Mesodermal cell (in vitro differentiated cells): ENCODE measurements at regions not wholly inside any gene's neighbourhood (a gene's known extent, or its start where the extent isn't known, plus 50 kb on each side); places are given as distances from the start of the nearest gene placed in this dataset.
"Not testable (repeated sequence)": the region's sequence is repeated elsewhere in the genome, so short reads cannot be mapped to it uniquely, and the experiment has no call there.

ENCODE experiments used
- H3K27ac ChIP-seq: 2 replicates; pipeline ENCODE4 v1.7.0; 2013; ENCODE audit warnings: mild to moderate bottlenecking, low read depth, low read length, moderate library complexity; ENCODE audit not compliant: severe bottlenecking
- H3K36me3 ChIP-seq: 2 replicates; pipeline ENCODE4 v1.7.1; 2013; ENCODE audit warnings: mild to moderate bottlenecking, low read length, moderate library complexity; ENCODE audit not compliant: control insufficient read depth, insufficient read depth
- H3K4me1 ChIP-seq: one replicate; pipeline ENCODE4 v1.7.1; 2013; ENCODE audit warnings: mild to moderate bottlenecking, low read length; ENCODE audit not compliant: insufficient read depth, control insufficient read depth, poor library complexity, severe bottlenecking
- H3K4me3 ChIP-seq: 2 replicates; pipeline ENCODE4 v1.7.0; 2013; ENCODE audit warnings: low read length, control low read depth, mild to moderate bottlenecking; ENCODE audit not compliant: insufficient read depth, poor library complexity, severe bottlenecking; ENCODE audit errors: extremely low read depth
- H3K9me3 ChIP-seq: 2 replicates; pipeline ENCODE4 v1.7.1; 2013; ENCODE audit warnings: mild to moderate bottlenecking, low read length, moderate library complexity; ENCODE audit not compliant: control insufficient read depth
- WGBS, 2 experiments: methylation state at CpG; one replicate each; pipeline ENCODE4 v1.1.5; 2013; ENCODE audit warnings: missing lambda C conversion rate in 2 of 2; ENCODE audit not compliant: insufficient coverage in 2 of 2; 5-methylcytosine and 5-hydroxymethylcytosine counted together

DNA sequence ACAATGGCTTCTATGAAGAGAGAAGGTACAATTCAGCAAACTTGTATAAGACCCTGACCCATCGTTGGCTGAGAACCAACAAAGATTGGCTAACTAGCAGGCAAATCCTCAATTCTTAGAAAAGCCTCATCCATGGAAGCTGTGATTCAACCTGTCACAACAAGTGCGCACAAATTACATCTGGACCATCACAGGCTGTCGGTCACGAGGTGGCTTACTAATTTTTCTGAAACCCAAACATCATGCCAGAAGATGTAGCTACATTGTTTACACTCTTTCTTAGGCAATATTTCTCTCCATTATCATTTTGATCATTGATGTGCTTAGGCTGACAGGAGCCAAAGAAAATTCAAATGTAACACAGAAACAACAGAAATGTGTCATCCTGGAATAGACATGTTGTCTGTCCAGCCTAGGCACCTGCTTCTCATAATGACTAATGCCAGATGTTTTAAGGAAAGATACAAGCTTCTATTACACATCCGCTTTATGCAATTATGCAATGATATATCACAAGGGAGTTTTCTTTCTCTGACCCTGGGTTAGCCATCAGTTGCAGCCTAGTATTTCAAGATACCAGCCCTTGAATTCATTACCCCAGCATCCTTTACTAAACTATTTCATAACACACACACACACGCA lies 92.9 kb upstream of the DIO2 start:
- WGBS, 2 experiments, result 86 to 91% methylated on average over 5 of the region's 6 CpGs
- Histone ChIP-seq H3K4me1 (no peaks in the 10 kb centered on the region), H3K4me3 (no peak overlapping the region), H3K9me3 (no peaks in the 10 kb centered on the region), H3K36me3 (no peaks in the 10 kb centered on the region), H3K27ac (no peak overlapping the region)

DNA sequence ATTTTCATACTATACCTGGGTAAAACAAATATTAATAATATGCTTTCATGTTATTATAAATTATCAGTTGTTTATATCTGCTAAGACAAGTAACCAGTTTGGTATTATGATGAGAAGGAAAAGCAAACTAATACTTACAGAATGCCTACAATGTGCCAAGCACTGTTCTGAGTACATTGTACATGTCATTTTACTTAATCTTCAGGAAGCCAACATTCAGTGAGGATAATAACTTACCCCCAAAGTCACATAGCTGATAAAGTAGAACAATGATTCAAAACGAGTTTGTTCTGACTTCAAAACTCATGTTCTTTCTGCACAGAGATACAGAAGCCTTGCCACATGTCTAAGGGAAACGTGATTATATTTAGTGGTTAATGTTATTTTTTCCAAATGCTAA lies 89.0 kb upstream of the DIO2 start:
- Histone ChIP-seq H3K36me3 (no peaks in the 10 kb centered on the region), H3K4me1 (no peaks in the 10 kb centered on the region), H3K4me3 (no peak overlapping the region), H3K9me3 (no peaks in the 10 kb centered on the region), H3K27ac (no peak overlapping the region)
- no CpG with 5 or more reads among the region's 2 CpGs for WGBS, 2 experiments

DNA sequence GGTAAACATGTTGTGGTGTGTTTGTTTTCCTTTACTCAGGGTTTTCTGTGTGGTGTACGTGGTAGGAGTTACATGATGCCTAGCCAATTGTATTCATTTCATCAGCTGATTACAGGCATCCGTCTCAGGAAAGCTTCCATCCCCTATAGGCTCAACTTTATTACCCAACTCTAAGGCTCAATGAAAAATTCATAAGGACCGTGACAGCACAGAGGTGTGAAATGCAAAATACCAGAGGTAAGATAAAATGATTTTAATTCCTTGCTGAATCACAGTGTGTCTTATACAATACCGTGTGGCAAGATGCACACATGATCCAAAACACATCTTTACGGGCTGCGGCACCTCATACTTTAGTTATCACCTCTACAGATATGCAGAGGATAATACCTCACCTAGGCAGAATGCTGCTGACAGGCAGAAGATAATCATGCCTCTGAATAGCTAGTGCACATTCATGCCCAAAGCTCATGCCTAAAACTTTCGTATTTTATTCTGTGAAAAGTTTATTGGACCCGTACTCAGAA lies 87.2 kb upstream of the DIO2 start:
- Histone ChIP-seq H3K4me1 (no peaks in the 10 kb centered on the region), H3K4me3 (no peak overlapping the region), H3K9me3 (no peaks in the 10 kb centered on the region), H3K36me3 (no peaks in the 10 kb centered on the region), H3K27ac (no peak overlapping the region)
- WGBS, 2 experiments, result 87% methylated on average over 3 of the region's 8 CpGs

DNA sequence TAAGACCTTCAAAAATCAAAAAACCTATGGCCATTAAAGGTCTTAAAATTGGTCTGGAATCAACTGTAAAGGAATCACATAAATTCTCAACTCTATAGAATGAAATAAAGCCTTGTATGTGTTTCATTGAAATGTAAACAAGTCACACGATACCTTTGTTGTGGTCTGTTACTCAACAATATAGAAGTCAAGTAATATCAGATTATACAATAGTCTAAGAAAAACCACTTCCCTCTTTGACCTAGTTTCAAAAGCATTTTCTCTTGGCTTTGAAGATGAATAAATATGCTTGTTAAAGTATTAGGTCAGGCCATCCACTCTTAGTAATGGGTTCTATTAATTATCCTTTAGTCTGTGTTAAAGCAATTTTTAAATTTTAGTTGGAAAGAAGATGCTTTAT lies 79.8 kb upstream of the DIO2 start:
- no peaks in the 10 kb centered on the region for H3K36me3 ChIP-seq
- no peak overlapping the region for H3K4me3 ChIP-seq
- H3K27ac ChIP-seq, result no peak overlapping the region
- WGBS, 2 experiments, result no CpG with 5 or more reads among the region's 1 CpG
- no peaks in the 10 kb centered on the region for H3K4me1 ChIP-seq
- no peaks in the 10 kb centered on the region for H3K9me3 ChIP-seq

DNA sequence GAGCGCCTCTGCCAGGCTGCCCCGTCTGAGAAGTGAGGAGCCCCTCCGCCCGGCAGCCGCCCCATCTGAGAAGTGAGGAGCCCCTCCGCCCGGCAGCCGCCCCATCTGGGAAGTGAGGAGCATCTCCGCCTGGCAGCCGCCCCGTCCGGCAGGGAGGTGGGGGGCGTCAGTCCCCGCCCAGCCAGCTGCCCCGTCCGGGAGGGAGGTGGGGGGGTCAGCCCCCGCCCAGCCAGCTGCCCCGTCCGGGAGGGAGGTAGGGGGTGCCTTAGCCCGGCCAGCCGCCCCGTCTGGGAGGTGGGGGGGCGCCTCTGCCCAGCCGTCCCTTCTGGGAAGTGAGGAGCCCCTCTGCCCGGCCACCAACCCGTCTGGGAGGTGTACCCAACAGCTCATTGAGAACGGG lies 75.4 kb upstream of the DIO2 start:
- not testable (repeated sequence) for H3K4me1 ChIP-seq, H3K9me3 ChIP-seq, H3K4me3 ChIP-seq, H3K27ac ChIP-seq, H3K36me3 ChIP-seq
- WGBS, 2 experiments, result 92% methylated on average over 12 of the region's 27 CpGs; no CpG with 5 or more reads in 1 of the 2 experiments

DNA sequence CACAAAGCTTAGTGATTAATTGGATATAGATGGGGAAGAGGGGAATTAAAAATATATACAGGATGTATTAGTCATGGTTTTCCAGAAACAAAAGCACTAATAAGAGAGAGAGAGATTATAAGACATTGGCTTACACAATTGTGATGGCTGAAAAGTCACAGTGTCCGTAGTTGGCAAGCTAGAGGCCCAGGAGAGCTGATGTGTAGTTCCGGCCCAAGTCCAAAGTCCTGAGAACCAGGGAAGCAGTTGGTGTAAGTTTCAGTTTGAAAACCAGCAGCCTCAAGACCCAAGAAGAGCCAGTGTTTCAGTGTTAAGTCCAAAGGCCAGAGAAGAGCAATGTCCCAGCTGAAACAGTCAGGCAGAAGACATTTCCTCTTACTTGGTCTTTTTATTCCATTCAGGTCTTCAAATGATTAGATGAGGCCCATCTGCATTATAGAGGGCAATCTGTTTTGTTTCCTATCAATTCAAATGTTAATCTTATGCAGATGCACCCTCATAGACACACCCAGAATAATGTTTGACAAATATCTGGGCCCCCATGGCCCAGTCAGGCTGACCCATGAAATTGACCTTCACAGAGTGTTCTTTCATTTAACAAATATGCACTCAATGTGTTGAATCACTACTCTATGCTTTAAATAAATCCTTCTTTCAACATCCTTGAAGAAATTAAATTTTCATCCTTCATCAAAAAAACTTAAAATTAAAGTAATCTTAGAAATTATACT lies 67.2 kb upstream of the DIO2 start:
- H3K36me3 ChIP-seq, result no peaks in the 10 kb centered on the region
- H3K4me1 ChIP-seq, result no peaks in the 10 kb centered on the region
- 93% methylated on average over 2 of the region's 2 CpGs for WGBS, 2 experiments
- no peak overlapping the region for H3K27ac ChIP-seq
- H3K4me3 ChIP-seq, result no peak overlapping the region
- H3K9me3 ChIP-seq, result no peaks in the 10 kb centered on the region

DNA sequence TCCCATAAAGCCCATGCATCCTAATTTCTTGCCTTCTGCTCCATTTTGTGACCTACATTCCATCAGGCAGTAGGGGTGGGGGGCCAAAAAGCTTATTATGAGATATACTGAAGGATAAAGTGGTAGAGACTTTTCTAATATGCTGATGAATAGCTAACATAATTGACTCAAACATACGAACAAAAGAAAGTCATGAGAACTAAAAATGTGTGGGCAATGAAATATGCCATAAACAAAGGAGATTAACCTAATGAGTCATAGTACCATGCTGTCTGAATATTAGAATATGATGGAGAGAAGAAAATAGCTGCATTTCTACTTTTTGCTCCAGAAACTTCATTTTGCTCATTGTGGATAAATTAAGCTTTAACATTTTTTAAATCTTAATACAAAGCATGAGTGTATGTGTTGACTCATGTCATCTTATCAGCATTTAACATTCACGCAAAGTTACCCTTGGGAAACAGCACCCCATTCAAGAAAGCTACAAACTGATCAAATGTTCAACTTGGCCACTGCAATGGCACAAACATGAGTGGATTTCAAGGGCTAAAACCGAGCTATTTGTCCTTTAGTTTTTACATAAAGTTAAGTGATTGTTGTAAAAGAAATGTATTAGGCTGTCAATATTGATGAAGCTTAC lies 64.0 kb upstream of the DIO2 start:
- no peaks in the 10 kb centered on the region for H3K4me1 ChIP-seq
- no peaks in the 10 kb centered on the region for H3K9me3 ChIP-seq
- no peaks in the 10 kb centered on the region for H3K36me3 ChIP-seq
- WGBS, 2 experiments, result 100% methylated on average over 1 of the region's 3 CpGs; no CpG with 5 or more reads in 1 of the 2 experiments
- H3K27ac ChIP-seq, result no peak overlapping the region
- no peak overlapping the region for H3K4me3 ChIP-seq

DNA sequence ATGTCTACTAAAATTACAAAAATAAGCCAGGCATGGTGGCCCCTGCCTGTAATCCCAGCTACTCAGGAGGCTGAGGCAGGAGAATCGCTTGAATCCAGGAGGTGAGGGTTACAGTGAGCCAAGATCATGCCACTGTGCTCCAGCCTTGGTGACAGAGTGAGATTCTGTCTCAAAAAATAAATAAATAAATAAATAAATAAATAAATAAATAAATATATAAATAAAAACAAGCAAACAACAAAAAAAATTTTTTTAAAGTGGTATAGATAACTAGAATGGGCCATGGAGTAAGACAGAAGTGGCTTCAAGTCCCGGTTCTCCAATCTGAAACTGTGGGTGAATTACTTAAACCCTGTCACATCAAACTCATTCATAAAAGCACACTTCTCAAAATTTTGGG lies 63.0 kb upstream of the DIO2 start:
- not testable (repeated sequence) for H3K4me1 ChIP-seq, H3K9me3 ChIP-seq, H3K4me3 ChIP-seq, H3K27ac ChIP-seq, H3K36me3 ChIP-seq
- WGBS, 2 experiments, result no CpG with 5 or more reads among the region's 2 CpGs

DNA sequence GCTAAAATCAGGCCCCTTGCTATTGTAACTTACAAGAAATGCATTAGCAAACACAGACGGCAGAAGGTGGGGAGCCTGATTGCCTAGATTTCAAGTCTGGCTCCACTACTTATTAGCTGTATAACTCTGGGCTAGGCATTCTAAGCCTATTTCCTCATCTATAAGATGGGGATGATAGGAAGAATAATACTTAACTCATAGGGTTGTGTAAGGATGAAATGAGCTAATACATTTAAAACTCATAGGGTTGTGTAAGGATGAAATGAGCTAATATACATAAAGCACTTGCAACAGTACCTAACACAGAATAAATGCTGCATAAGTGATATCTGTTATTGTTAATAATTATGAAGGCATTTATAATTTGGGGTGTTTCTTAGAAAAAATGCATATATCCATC lies 60.1 kb upstream of the DIO2 start:
- no peaks in the 10 kb centered on the region for H3K9me3 ChIP-seq
- H3K4me3 ChIP-seq, result no peak overlapping the region
- peaks cover 9% of the 10 kb centered on the region for H3K4me1 ChIP-seq
- H3K36me3 ChIP-seq, result no peaks in the 10 kb centered on the region
- no peak overlapping the region for H3K27ac ChIP-seq
- no CpG with 5 or more reads among the region's 1 CpG for WGBS, 2 experiments

DNA sequence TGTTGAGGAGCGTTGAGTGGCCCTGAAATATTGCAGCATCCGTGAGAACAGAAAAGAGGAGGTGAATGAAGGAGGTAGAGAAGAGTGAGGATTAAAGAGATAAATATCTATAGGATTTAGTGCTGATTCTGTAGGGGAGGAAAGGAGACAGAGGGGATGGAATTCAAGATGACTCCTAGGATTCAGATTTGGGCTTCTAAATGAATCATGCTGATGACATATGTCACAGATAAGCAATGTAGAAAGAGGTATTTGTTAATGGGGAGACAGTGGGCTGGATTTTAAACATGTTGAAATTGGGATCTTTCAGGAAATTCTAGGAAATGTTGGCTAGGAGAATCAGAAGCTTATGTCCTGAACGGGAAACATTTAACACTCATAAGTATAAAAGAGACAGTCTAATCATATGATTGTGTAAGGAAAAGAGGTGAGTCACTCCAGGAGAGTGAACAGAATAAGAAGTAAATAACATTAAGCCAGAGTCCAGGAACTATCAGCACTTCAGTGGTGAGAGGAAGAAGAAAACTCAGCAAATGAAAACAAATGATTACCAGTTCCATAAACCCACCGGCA lies 58.1 kb upstream of the DIO2 start:
- Histone ChIP-seq H3K4me1 (peaks cover 9% of the 10 kb centered on the region), H3K27ac (peak overlapping the region; percentile 71), H3K4me3 (no peak overlapping the region), H3K36me3 (no peaks in the 10 kb centered on the region), H3K9me3 (no peaks in the 10 kb centered on the region)
- 78 to 97% methylated on average over 3 of the region's 4 CpGs for WGBS, 2 experiments
